ENCODE measurements at regions not wholly inside any gene's neighbourhood (a gene's known extent, or its start where the extent isn't known, plus 50 kb on each side); places are given as distances from the start of the nearest gene placed in this dataset.

GRCh38 chr2:139034064-139034463 is 253.9 kb upstream of the NXPH2 start:
- TF ChIP-seq CTCF (IDR thresholded peaks at IDR 0.05) (no peak), TCF7L2 (IDR thresholded peaks at IDR 0.05; ENCODE audit: low read depth, low read length) (no peak)
